AG04449 (cell line): ENCODE measurements at regions not wholly inside any gene's neighbourhood (a gene's known extent, or its start where the extent isn't known, plus 50 kb on each side); places are given as distances from the start of the nearest gene placed in this dataset.

ENCODE experiments used
- CTCF ChIA-PET: fragments of 350-600 bp; formaldehyde crosslinking; extraction: SDS; loops from one replicate; lab custom pipeline; 2021; ENCODE audit warnings: antibody characterized with exemption; lab: Yijun Ruan, JAX
- POLR2A ChIA-PET: fragments of 400-600, 350-600 bp; formaldehyde crosslinking; extraction: SDS; loops from one replicate; lab custom pipeline; 2020; ENCODE audit warnings: antibody characterized with exemption, inconsistent platforms; lab: Yijun Ruan, JAX
- DNase-seq: peaks from one replicate; pipeline ENCODE4 v3.0.0-alpha.2; 2010; ENCODE audit warnings: low read depth, low spot score
- H3K4me3 ChIP-seq: 2 replicates; pipeline ENCODE4 v1.5.1; 2011; ENCODE audit warnings: low read depth, mild to moderate bottlenecking, control low read depth, low read length
- TF ChIP-seq, protein P1 (sequence below): IDR thresholded peaks from one replicate; pipeline ENCODE4 v1.5.1; 2011; ENCODE audit warnings: mild to moderate bottlenecking, moderate library complexity, low read length, control low read depth, inconsistent platforms; ENCODE audit not compliant: insufficient read depth; ENCODE audit errors: missing control alignments

DNA sequence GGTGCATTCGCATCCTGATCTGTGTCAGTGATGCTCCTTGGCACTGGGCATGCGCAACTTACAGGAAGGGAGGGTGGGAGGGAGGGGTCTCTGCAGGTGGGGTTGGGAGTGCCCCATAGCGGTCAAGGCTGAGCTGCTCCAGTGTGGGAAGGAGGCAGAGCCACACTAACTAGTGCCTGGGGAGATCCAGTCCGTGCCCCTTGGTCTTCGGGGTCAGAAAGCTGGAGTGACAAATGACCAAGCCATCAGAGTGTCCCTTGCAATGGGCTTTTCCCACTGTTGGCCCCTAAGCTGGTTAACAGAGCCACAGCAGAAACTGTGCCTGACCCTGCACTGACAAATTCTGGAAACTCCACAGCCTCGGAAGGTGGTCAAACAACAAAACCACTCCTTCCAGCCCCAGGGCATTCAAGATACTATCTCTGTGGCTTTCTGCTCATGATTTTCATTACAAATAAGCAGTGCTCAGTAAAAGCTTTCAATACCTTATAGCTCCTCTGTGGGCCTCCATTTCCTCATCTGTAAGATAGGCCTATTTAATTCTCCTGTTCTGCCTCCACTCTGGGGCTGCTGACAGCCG is 138.1 kb upstream of the UNC5B start:
- TF ChIP-seq, protein P1, sequence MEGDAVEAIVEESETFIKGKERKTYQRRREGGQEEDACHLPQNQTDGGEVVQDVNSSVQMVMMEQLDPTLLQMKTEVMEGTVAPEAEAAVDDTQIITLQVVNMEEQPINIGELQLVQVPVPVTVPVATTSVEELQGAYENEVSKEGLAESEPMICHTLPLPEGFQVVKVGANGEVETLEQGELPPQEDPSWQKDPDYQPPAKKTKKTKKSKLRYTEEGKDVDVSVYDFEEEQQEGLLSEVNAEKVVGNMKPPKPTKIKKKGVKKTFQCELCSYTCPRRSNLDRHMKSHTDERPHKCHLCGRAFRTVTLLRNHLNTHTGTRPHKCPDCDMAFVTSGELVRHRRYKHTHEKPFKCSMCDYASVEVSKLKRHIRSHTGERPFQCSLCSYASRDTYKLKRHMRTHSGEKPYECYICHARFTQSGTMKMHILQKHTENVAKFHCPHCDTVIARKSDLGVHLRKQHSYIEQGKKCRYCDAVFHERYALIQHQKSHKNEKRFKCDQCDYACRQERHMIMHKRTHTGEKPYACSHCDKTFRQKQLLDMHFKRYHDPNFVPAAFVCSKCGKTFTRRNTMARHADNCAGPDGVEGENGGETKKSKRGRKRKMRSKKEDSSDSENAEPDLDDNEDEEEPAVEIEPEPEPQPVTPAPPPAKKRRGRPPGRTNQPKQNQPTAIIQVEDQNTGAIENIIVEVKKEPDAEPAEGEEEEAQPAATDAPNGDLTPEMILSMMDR: no peak
- DNase-seq: no peak
- H3K4me3 ChIP-seq: no peak overlapping the region
- POLR2A ChIA-PET: interaction anchor here (1.1 kb wide), 1 partner anchor 11 kb away, joined by 3 read pairs; no protein-coding TSS in a partner anchor
- CTCF ChIA-PET: no interaction called here

DNA sequence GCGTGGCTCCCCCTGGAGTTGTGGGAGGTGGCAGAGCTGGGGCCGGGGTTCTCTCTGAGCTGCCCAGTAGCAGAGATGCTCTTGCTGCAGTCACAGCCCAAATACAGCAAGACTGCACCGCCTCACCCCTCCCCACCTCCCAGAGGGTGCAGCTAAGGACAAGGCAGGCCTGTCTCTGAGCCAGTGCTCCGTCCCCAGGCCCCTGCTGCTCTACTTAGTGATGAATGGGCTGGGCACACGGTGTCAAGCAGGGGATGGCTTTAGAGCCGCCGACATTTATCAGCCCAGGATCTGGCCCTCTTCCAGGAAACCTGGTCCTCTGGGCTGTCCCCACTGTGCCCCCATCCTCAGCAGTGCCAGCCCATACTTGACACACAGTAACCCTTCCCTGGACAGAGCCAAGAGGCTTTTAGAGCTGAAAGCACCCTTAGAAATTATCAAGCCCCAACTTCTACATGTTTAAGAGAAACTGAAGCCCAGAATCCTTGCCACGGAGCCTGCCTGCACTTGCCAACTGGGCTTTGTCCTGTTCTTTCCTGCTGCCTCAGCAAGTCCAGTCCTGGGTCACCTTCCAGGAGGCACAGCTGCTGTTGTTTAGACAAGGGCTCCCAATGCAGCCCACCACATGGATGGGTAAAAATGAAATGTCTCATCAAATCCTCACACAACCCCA is 137.1 kb upstream of the UNC5B start:
- POLR2A ChIA-PET: interaction anchor here (1.1 kb wide), 1 partner anchor 12 kb away, joined by 3 read pairs; no protein-coding TSS in a partner anchor
- no peak for DNase-seq
- CTCF ChIA-PET: no interaction called here
- TF ChIP-seq, protein P1: no peak
- H3K4me3 ChIP-seq: no peak overlapping the region

DNA sequence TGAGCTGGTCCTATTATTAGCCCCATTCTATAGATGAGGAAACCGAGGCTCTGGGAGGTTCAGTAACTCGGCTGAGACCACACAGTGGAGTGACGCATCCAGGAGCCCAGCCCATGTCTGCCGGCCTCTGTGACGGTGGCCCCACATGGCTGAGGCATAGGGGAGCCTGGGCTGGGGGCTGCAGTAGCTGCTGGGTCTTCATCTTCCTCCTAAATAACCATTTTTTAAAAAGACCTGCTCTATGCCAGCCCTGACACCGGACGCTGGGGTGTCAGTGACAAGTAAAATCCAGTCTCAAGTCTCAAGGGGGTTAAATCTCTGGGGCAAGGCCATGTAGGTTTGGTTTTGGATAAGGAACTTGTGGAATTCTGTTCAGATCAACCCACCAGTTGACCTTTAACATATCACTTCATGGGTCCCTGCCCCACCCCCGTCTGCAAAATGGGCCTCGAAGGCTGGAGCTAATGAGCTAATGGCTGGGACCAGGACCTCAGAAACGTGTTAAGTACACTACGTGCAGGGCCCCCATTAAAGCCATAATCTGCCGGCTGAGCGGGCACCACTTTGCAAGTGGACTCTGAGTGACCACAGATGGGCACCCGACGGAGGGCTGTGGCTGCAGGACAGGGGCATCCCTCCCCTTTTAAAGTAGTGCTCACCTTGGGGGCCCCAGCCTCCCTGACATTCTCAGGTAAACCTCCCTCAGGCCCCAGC is 136.5 kb upstream of the UNC5B start:
- no peak for DNase-seq
- no peak overlapping the region for H3K4me3 ChIP-seq
- TF ChIP-seq, protein P1: no peak
- ChIA-PET POLR2A (no interaction called here), CTCF (interaction anchor here (1.1 kb wide), 1 partner anchor 15 kb away, joined by 3 read pairs; no protein-coding TSS in a partner anchor)

DNA sequence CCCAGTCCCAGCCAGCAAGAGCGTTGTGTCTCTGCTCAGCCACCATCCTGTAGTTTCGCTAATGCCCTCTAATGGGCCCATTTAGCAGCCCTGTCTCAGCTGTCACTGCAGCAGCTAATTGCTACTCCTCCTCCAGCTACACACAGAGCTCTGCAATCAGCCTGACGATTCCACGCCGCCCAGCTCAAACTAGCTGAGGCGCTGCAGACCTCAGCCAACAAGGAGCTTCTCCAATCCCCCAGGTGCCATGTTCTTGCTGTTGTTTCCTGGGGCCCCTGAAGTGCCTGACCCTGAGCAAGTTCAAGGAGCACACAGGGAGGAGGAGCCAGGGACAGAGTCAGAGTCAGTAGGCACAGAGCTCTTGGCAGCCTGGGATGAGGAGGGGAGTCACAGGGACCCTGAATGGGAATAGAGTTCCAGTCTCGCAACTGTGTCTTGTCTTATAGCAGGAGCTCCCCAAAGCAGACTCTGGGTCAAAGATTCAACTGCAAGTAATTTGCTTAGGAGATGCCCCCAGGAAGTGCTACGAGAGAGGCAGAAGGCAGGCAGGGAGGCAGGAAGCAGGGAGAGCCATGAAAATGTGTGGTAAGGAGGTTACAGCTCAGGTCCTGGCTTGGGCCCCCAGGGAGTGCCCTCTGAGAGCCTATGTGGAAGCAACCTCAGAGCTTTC is 135.8 kb upstream of the UNC5B start:
- no peak overlapping the region for H3K4me3 ChIP-seq
- no peak for DNase-seq
- POLR2A ChIA-PET: no interaction called here
- TF ChIP-seq, protein P1: no peak
- CTCF ChIA-PET: interaction anchor here (1.1 kb wide), 1 partner anchor 16 kb away, joined by 3 read pairs; no protein-coding TSS in a partner anchor

DNA sequence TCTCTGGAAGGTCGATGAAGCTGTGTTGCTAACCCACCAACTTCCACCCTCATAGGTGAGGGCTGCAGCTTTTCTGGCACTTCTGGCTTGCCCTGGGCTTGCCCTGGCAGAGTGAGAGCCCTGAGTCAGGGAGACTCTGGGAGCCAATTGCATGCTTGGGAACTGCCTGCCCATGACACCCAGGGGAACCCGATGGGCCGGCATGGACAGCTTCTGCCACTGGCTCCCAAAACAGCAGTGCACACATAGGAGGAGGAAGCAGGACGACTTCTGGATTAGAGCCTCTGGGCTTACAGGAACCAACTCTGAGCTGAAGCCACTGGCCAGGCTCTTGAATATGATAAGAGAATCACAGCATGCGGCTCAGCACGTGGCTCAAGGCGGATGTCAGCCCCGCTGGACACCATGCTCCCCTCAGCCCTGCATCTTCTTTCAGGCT is 135.2 kb upstream of the UNC5B start:
- TF ChIP-seq, protein P1: no peak
- POLR2A ChIA-PET: no interaction called here
- no peak overlapping the region for H3K4me3 ChIP-seq
- DNase-seq: no peak
- CTCF ChIA-PET: interaction anchor here (1.1 kb wide), 1 partner anchor 16 kb away, joined by 3 read pairs; no protein-coding TSS in a partner anchor
